HepG2 (cell line): ENCODE measurements at regions not wholly inside any gene's neighbourhood (a gene's known extent, or its start where the extent isn't known, plus 50 kb on each side); places are given as distances from the start of the nearest gene placed in this dataset.

ENCODE experiments used
- ADNP ChIP-seq: sonication (generic); formaldehyde crosslinking; IDR thresholded peaks from 2 replicates; pipeline ENCODE4 v1.4.0; 2020; ENCODE audit warnings: missing genetic modification reagents
- BCL6 ChIP-seq: IDR thresholded peaks from 2 replicates; pipeline ENCODE4 v1.6.1; 2016; ENCODE audit warnings: missing genetic modification reagents, missing compliant biosample characterization
- CENPX ChIP-seq: sonication (generic); formaldehyde crosslinking; IDR thresholded peaks from 2 replicates; pipeline ENCODE4 v1.9.0; 2021; ENCODE audit warnings: mild to moderate bottlenecking, missing genetic modification reagents, moderate library complexity
- FOSL2 ChIP-seq: sonication (generic); formaldehyde crosslinking; IDR thresholded peaks from 2 replicates; pipeline ENCODE4 v1.4.0; 2020; ENCODE audit warnings: missing genetic modification reagents
- FOXK2 ChIP-seq: fragments of 450-650 bp; IDR thresholded peaks from 2 replicates; pipeline ENCODE4 v1.6.1; 2016
- HMG20B ChIP-seq: conservative IDR thresholded peaks from 2 replicates; pipeline ENCODE4 v1.6.1; 2016; ENCODE audit warnings: missing genetic modification reagents, missing compliant biosample characterization
- KAT7 ChIP-seq: IDR thresholded peaks from 2 replicates; pipeline ENCODE4 v1.6.1; 2018; ENCODE audit warnings: borderline replicate concordance, missing compliant biosample characterization
- NCOA1 ChIP-seq: sonication (generic); formaldehyde crosslinking; IDR thresholded peaks from 2 replicates; pipeline ENCODE4 v1.9.0; 2021; ENCODE audit warnings: missing genetic modification reagents
- NFKBIZ ChIP-seq: IDR thresholded peaks from 2 replicates; pipeline ENCODE4 v1.6.1; 2018; ENCODE audit warnings: missing genetic modification reagents, missing compliant biosample characterization
- PCBP2 ChIP-seq: fragments of 200-400 bp; formaldehyde crosslinking; optimal IDR thresholded peaks from 2 replicates; pipeline ENCODE3; 2018; ENCODE audit warnings: low read length, low read depth; ENCODE audit not compliant: poor library complexity, severe bottlenecking
- PHB2 ChIP-seq: fragments of 450-650 bp; IDR thresholded peaks from 2 replicates; pipeline ENCODE4 v1.6.1; 2018; ENCODE audit not compliant: partially characterized antibody
- POLR2G ChIP-seq: fragments of 200-400 bp; formaldehyde crosslinking; IDR thresholded peaks from 2 replicates; pipeline ENCODE4 v1.6.1; 2018; ENCODE audit warnings: mild to moderate bottlenecking, low read depth, low read length, moderate library complexity
- RFX1 ChIP-seq: fragments of 450-650 bp; IDR thresholded peaks from 2 replicates; pipeline ENCODE4 v1.6.1; 2017
- RFX3 ChIP-seq: IDR thresholded peaks from 2 replicates; pipeline ENCODE4 v1.6.1; 2016; ENCODE audit warnings: missing biosample characterization, missing genetic modification reagents
- SMARCE1 ChIP-seq: fragments of 450-650 bp; IDR thresholded peaks from 2 replicates; pipeline ENCODE4 v1.6.1; 2017; ENCODE audit warnings: borderline replicate concordance
- STAG1 ChIP-seq: sonication (generic); formaldehyde crosslinking; IDR thresholded peaks from 2 replicates; pipeline ENCODE4 v1.4.0; 2020; ENCODE audit warnings: missing genetic modification reagents
- SUZ12 ChIP-seq: fragments of 150-350 bp; IDR thresholded peaks from 2 replicates; pipeline ENCODE4 v1.6.1; 2014; ENCODE audit warnings: low read depth, low read length
- ZC3H4 ChIP-seq: sonication (generic); formaldehyde crosslinking; IDR thresholded peaks from 2 replicates; pipeline ENCODE4 v1.4.0; 2020; ENCODE audit warnings: missing genetic modification reagents, borderline replicate concordance
- ZNF615 ChIP-seq: sonication (generic); formaldehyde crosslinking; IDR thresholded peaks from 2 replicates; pipeline ENCODE4 v1.5.0; 2020; ENCODE audit warnings: mild to moderate bottlenecking, missing genetic modification reagents, borderline replicate concordance
- ZNF674 ChIP-seq: sonication (generic); formaldehyde crosslinking; IDR thresholded peaks from 2 replicates; pipeline ENCODE4 v1.5.0; 2020; ENCODE audit warnings: low read depth, mild to moderate bottlenecking, missing genetic modification reagents
- ZSCAN25 ChIP-seq: sonication (generic); formaldehyde crosslinking; IDR thresholded peaks from 2 replicates; pipeline ENCODE4 v1.8.0; 2022; ENCODE audit warnings: mild to moderate bottlenecking, missing genetic modification reagents
- TF ChIP-seq, protein P1 (sequence below): sonication (generic); formaldehyde crosslinking; IDR thresholded peaks from 2 replicates; pipeline ENCODE4 v1.4.0; 2020; ENCODE audit warnings: missing genetic modification reagents, borderline replicate concordance
- TF ChIP-seq, protein P2 (sequence below): sonication (generic); formaldehyde crosslinking; IDR thresholded peaks from 2 replicates; pipeline ENCODE4 v1.5.1; 2020; ENCODE audit warnings: mild to moderate bottlenecking, moderate library complexity, missing genetic modification reagents
- TF ChIP-seq, protein P3 (sequence below): sonication (generic); formaldehyde crosslinking; IDR thresholded peaks from 2 replicates; pipeline ENCODE4 v1.5.0; 2020; ENCODE audit warnings: mild to moderate bottlenecking, missing genetic modification reagents
- TF ChIP-seq, protein P4 (sequence below): sonication (generic); formaldehyde crosslinking; IDR thresholded peaks from 2 replicates; pipeline ENCODE4 v1.4.0; 2020; ENCODE audit warnings: missing genetic modification reagents, low read depth, mild to moderate bottlenecking, borderline replicate concordance
- TF ChIP-seq, protein P5 (sequence below): sonication (generic); formaldehyde crosslinking; IDR thresholded peaks from 2 replicates; pipeline ENCODE4 v1.4.0; 2020; ENCODE audit warnings: missing genetic modification reagents, borderline replicate concordance

DNA sequence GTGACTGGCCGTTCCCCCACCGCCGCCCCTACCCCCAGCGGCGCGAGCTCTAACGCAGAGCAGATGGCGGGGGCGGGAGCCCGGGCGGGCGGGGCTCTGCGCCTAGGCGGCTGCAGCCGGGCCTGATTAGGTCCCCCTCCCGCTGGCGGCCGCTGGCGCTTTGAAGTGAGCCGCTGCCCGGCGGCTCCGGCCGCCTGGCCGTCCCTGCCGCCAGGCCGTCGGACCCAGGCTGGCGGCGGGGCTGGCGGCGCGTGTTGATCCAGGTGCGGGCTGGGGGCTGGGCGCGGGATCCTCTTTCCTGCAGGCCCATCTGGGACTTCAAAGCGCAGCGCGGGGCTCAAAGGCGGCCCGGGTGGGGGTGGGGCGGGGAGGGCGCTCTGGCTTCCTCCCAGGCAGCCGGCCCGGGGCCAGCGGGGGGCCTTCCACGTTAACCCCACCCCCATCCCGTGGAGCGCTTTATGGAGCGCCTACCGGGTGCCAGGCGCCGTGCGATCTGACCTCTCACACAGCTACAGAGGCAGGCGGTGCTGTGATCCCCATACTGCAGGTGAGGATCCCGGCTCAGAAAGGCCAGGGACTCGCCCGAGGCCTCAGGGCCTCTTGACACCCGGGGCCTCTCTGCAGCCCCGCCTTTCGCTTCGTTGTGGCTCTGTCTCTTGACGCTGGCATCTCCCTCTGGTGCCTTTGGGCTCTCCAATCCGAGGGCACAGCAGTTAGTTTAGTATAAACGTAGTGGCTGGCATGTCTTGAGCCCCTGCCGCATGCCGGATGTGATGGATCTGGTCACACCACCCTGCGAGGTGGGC is 80.0 kb upstream of the NKD1 start (continued):
- TF ChIP-seq NFKBIZ (peak; percentile 65), RFX3 (no peak), FOSL2 (CRISPR knock-in tag) (peak; percentile 59), KAT7 (CRISPR knock-in tag) (peak; percentile 63; the same call in 1 of the 2 replicates), PHB2 (no peak), ZC3H4 (CRISPR knock-in tag) (no peak), NCOA1 (CRISPR knock-in tag) (peak; percentile 37; the same call in 1 of the 2 replicates), CENPX (CRISPR knock-in tag) (no peak), PCBP2 (no peak), ZNF674 (peak; percentile 78; the same call in 1 of the 2 replicates), HMG20B (CRISPR knock-in tag) (peak; percentile 63), SUZ12 (no peak), BCL6 (CRISPR knock-in tag) (peak; percentile 64), ADNP (no peak; the same call in 1 of the 2 replicates), RFX1 (no peak), POLR2G (peak; percentile 81), FOXK2 (no peak), STAG1 (CRISPR knock-in tag) (peak; percentile 30), ZSCAN25 (CRISPR knock-in tag) (peak; percentile 90), SMARCE1 (no peak), ZNF615 (CRISPR knock-in tag) (peak; percentile 93)
- TF ChIP-seq, protein P1, sequence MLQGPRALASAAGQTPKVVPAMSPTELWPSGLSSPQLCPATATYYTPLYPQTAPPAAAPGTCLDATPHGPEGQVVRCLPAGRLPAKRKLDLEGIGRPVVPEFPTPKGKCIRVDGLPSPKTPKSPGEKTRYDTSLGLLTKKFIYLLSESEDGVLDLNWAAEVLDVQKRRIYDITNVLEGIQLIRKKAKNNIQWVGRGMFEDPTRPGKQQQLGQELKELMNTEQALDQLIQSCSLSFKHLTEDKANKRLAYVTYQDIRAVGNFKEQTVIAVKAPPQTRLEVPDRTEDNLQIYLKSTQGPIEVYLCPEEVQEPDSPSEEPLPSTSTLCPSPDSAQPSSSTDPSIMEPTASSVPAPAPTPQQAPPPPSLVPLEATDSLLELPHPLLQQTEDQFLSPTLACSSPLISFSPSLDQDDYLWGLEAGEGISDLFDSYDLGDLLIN (CRISPR knock-in tag): 0 out of 2 replicates have a peak, but pooled peaks have one; percentile 21
- TF ChIP-seq, protein P2, sequence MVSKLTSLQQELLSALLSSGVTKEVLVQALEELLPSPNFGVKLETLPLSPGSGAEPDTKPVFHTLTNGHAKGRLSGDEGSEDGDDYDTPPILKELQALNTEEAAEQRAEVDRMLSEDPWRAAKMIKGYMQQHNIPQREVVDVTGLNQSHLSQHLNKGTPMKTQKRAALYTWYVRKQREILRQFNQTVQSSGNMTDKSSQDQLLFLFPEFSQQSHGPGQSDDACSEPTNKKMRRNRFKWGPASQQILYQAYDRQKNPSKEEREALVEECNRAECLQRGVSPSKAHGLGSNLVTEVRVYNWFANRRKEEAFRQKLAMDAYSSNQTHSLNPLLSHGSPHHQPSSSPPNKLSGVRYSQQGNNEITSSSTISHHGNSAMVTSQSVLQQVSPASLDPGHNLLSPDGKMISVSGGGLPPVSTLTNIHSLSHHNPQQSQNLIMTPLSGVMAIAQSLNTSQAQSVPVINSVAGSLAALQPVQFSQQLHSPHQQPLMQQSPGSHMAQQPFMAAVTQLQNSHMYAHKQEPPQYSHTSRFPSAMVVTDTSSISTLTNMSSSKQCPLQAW (CRISPR knock-in tag): peak; percentile 32; the same call in 1 of the 2 replicates
- TF ChIP-seq, protein P3, sequence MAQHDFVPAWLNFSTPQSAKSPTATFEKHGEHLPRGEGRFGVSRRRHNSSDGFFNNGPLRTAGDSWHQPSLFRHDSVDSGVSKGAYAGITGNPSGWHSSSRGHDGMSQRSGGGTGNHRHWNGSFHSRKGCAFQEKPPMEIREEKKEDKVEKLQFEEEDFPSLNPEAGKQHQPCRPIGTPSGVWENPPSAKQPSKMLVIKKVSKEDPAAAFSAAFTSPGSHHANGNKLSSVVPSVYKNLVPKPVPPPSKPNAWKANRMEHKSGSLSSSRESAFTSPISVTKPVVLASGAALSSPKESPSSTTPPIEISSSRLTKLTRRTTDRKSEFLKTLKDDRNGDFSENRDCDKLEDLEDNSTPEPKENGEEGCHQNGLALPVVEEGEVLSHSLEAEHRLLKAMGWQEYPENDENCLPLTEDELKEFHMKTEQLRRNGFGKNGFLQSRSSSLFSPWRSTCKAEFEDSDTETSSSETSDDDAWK (CRISPR knock-in tag): no peak
- TF ChIP-seq, protein P4, sequence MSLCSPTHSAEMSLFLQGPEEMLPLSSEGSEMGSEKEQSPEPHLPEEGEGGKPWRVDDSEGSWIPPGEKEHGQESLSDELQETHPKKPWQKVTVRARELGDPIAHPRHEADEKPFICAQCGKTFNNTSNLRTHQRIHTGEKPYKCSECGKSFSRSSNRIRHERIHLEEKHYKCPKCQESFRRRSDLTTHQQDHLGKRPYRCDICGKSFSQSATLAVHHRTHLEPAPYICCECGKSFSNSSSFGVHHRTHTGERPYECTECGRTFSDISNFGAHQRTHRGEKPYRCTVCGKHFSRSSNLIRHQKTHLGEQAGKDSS (CRISPR knock-in tag): peak; percentile 88
- TF ChIP-seq, protein P5, sequence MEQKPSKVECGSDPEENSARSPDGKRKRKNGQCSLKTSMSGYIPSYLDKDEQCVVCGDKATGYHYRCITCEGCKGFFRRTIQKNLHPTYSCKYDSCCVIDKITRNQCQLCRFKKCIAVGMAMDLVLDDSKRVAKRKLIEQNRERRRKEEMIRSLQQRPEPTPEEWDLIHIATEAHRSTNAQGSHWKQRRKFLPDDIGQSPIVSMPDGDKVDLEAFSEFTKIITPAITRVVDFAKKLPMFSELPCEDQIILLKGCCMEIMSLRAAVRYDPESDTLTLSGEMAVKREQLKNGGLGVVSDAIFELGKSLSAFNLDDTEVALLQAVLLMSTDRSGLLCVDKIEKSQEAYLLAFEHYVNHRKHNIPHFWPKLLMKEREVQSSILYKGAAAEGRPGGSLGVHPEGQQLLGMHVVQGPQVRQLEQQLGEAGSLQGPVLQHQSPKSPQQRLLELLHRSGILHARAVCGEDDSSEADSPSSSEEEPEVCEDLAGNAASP (CRISPR knock-in tag): peak; percentile 79; the same call in 1 of the 2 replicates
